ENCODE measurements at regions not wholly inside any gene's neighbourhood (a gene's known extent, or its start where the extent isn't known, plus 50 kb on each side); places are given as distances from the start of the nearest gene placed in this dataset.

DNA sequence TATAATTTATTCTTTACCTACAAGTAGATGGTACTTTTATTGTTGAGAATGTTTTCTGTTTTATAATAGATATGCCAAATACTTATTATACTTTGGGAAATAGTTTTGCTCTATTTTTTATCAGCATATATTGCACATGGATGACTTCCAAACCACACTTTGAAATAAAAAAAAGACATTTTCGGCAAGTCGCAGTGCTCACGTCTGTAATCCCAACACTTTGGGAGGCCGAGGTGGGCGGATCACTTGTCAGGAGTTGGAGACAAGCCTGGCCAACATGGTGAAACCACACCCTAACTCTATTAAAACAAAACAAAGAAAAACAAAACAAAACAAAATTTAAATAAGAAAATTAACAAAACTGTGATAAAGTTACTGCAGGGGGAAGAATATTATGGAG, 983.9 kb upstream of the CNTN5 start:
- no peak overlapping the region for H3K4me3 Mint-ChIP-seq (ENCODE audit: low read depth)
- no peaks in the 10 kb centered on the region for H3K4me1 Mint-ChIP-seq (ENCODE audit: low read depth)
- no peaks in the 10 kb centered on the region for H3K36me3 Mint-ChIP-seq (ENCODE audit: insufficient read depth)
- H3K27ac Mint-ChIP-seq, result no peak overlapping the region
- no peaks in the 10 kb centered on the region for H3K27me3 Mint-ChIP-seq
- TF ChIP-seq, protein P1, sequence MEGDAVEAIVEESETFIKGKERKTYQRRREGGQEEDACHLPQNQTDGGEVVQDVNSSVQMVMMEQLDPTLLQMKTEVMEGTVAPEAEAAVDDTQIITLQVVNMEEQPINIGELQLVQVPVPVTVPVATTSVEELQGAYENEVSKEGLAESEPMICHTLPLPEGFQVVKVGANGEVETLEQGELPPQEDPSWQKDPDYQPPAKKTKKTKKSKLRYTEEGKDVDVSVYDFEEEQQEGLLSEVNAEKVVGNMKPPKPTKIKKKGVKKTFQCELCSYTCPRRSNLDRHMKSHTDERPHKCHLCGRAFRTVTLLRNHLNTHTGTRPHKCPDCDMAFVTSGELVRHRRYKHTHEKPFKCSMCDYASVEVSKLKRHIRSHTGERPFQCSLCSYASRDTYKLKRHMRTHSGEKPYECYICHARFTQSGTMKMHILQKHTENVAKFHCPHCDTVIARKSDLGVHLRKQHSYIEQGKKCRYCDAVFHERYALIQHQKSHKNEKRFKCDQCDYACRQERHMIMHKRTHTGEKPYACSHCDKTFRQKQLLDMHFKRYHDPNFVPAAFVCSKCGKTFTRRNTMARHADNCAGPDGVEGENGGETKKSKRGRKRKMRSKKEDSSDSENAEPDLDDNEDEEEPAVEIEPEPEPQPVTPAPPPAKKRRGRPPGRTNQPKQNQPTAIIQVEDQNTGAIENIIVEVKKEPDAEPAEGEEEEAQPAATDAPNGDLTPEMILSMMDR (IDR thresholded peaks at IDR 0.05; ENCODE audit: unreplicated experiment), result no peak
- H3K9me3 Mint-ChIP-seq (ENCODE audit: low read depth), result no peaks in the 10 kb centered on the region
- DNase-seq (ENCODE audit: low spot score, unreplicated experiment), result no peak

DNA sequence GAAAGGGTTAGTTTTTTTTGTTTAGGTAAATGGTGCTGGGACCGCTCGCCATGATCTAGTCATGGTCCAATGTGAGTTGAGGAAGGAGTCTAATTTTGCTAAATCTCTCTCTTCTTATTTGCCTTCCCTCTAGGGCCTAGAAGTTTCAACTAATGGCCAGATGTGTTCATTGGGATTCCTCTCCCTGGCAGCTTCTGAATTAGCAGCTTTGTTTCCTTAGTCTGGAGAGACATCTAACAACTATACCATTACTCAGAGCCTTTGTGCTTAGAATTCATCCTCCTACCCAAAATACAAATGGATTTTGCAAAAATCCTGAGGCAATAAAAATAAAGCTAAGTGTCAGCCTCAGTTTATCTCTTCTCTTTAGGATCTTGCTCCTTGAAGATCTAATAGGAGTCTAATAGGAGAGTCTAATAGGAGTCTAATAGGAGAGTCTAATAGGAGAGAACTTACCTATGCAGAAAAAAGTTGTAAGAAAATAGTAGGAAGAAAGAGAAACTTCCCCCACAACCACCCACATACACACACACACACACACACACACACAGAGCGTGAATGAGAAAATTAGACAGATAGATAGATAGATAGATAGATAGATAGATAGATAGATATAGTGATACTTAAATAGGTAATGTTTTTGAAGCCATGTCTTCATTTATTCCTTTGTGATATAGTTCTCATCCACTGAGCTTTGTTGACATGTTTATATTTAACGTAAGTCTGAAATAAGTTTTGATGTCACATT, 980.5 kb upstream of the CNTN5 start:
- Mint-ChIP-seq H3K4me1 (ENCODE audit: low read depth) (no peaks in the 10 kb centered on the region), H3K27me3 (no peaks in the 10 kb centered on the region), H3K4me3 (ENCODE audit: low read depth) (no peak overlapping the region), H3K27ac (no peak overlapping the region), H3K36me3 (ENCODE audit: insufficient read depth) (no peaks in the 10 kb centered on the region), H3K9me3 (ENCODE audit: low read depth) (no peaks in the 10 kb centered on the region)
- no peak for DNase-seq (ENCODE audit: low spot score, unreplicated experiment)
- TF ChIP-seq, protein P1 (IDR thresholded peaks at IDR 0.05; ENCODE audit: unreplicated experiment), result no peak

DNA sequence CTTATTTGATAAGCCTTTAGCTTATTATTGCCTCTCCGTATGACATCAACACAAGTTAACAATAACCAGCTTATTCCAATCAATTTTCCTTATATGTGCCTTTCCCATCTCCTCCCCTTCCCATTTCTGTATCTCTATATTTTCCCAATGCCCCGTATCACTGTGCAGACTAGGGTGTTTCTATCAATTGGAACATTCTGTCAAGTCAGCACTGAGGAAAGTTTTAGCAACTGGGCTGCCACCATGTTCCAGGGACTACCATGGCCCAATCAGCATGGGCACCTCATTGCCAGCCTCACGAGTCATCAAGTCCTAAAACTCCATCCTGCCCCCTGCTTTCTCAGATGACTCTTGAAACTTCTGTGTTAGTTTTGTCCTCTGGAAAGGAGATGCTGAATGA, 973.1 kb upstream of the CNTN5 start:
- Mint-ChIP-seq H3K27me3 (no peaks in the 10 kb centered on the region), H3K4me1 (ENCODE audit: low read depth) (no peaks in the 10 kb centered on the region), H3K27ac (no peak overlapping the region), H3K4me3 (ENCODE audit: low read depth) (no peak overlapping the region), H3K9me3 (ENCODE audit: low read depth) (no peaks in the 10 kb centered on the region), H3K36me3 (ENCODE audit: insufficient read depth) (no peaks in the 10 kb centered on the region)
- TF ChIP-seq, protein P1 (IDR thresholded peaks at IDR 0.05; ENCODE audit: unreplicated experiment), result no peak
- no peak for DNase-seq (ENCODE audit: low spot score, unreplicated experiment)

DNA sequence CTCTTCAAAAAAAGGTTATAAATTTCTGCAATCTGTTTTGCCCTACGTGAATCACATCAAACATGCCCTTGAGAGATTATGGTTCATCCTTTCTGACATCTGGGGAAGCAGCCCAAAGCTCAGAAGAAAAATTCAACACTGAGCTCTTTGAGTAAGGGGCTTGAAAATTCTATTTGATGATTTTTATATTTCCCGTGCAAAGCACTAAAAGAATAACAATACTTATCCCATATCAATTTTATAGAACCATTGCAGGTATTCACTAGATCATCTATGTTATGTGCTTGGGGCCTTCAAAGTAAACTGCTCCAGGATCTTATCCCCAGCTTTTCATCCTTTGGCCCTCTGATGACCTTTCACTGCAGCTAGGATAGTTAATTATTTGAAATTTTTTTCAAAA, 966.9 kb upstream of the CNTN5 start:
- TF ChIP-seq, protein P1 (IDR thresholded peaks at IDR 0.05; ENCODE audit: unreplicated experiment), result no peak
- Mint-ChIP-seq H3K27ac (no peak overlapping the region), H3K4me1 (ENCODE audit: low read depth) (peaks cover 9% of the 10 kb centered on the region), H3K4me3 (ENCODE audit: low read depth) (no peak overlapping the region), H3K9me3 (ENCODE audit: low read depth) (no peaks in the 10 kb centered on the region), H3K27me3 (peaks cover 9% of the 10 kb centered on the region), H3K36me3 (ENCODE audit: insufficient read depth) (no peaks in the 10 kb centered on the region)
- no peak for DNase-seq (ENCODE audit: low spot score, unreplicated experiment)

DNA sequence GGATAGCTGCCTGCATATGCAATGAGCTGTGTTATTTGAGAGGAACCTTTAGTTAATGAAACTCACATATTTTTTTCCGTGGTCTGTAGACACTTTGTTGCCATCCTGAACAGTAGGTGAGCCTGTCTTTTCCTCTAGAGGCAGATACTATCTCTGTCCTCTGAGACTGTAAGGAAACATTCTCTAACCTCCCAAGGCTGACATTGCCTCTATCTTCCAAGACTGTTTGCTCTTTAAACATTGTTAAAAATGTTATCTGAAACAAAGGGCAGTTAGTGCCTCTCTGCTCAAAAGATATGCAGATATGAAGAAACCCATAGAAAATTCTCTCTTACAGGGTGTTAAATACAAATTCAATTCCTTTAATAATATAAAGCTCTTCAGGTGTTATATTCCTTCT, 963.8 kb upstream of the CNTN5 start:
- Mint-ChIP-seq H3K9me3 (ENCODE audit: low read depth) (no peaks in the 10 kb centered on the region), H3K27ac (no peak overlapping the region), H3K4me1 (ENCODE audit: low read depth) (peaks cover 9% of the 10 kb centered on the region), H3K36me3 (ENCODE audit: insufficient read depth) (no peaks in the 10 kb centered on the region), H3K27me3 (peaks cover 12% of the 10 kb centered on the region), H3K4me3 (ENCODE audit: low read depth) (no peak overlapping the region)
- DNase-seq (ENCODE audit: low spot score, unreplicated experiment), result no peak
- TF ChIP-seq, protein P1 (IDR thresholded peaks at IDR 0.05; ENCODE audit: unreplicated experiment), result no peak

Measured in progenitor cell of endocrine pancreas (in vitro differentiated cells).